ENCODE measurements at regions not wholly inside any gene's neighbourhood (a gene's known extent, or its start where the extent isn't known, plus 50 kb on each side); places are given as distances from the start of the nearest gene placed in this dataset.

DNA sequence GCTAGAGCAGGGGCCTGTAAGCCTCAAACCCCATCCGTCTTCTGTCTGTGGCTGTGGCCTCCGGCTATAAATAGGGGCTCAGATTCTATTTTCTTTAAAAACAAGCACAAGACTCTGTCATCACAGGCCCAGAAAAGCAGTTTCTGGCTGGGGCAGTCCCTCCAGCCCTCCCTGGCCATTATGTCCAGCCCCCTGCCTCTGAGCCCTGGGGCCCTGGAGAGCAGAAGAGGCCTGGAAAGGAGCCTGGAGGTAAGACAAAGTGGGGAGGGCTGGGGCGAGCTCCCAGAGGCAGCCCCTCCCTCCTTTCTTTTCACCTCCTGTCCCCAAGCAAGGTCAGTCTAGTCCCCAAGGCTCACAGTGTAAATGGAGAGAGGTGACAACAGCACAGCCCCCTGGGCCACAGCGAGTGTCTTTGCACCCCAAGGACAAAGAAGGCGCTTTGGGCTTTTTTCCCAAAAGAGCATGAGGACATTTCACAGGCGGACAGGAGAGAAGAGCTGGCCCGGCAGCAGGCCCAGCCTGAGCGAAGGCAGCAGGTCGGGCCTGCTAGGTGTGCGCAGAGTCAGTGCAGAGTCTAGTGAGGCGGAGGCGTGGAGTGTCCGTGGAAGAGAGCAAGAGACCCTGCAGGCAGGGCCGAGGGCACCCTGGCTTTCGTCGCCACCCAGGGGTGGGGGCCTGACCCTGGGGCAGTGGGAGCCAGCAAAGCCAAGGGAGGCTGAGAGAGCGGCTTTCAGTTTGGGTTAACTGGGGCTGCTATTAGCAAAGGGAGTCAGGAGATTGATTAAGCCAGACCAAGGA, 188.3 kb downstream of the TBC1D2B start:
- TF ChIP-seq POLR2A (IDR thresholded peaks at IDR 0.05; ENCODE audit: low read depth) (no peak), POLR2AphosphoS5 (IDR thresholded peaks at IDR 0.05) (no peak)
- TF ChIP-seq, protein P1, sequence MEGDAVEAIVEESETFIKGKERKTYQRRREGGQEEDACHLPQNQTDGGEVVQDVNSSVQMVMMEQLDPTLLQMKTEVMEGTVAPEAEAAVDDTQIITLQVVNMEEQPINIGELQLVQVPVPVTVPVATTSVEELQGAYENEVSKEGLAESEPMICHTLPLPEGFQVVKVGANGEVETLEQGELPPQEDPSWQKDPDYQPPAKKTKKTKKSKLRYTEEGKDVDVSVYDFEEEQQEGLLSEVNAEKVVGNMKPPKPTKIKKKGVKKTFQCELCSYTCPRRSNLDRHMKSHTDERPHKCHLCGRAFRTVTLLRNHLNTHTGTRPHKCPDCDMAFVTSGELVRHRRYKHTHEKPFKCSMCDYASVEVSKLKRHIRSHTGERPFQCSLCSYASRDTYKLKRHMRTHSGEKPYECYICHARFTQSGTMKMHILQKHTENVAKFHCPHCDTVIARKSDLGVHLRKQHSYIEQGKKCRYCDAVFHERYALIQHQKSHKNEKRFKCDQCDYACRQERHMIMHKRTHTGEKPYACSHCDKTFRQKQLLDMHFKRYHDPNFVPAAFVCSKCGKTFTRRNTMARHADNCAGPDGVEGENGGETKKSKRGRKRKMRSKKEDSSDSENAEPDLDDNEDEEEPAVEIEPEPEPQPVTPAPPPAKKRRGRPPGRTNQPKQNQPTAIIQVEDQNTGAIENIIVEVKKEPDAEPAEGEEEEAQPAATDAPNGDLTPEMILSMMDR (IDR thresholded peaks at IDR 0.05) = no peak
